H9 (cell line): ENCODE measurements at regions not wholly inside any gene's neighbourhood (a gene's known extent, or its start where the extent isn't known, plus 50 kb on each side); places are given as distances from the start of the nearest gene placed in this dataset.

Experiments
- DNase-seq: peaks from one replicate; pipeline ENCODE4 v3.0.0-alpha.2; 2017
- H2AFZ ChIP-seq: one replicate; pipeline ENCODE4 v1.6.1; 2013; ENCODE audit warnings: mild to moderate bottlenecking, low read length, control low read depth, moderate library complexity
- H2AK5ac ChIP-seq: 2 replicates; pipeline ENCODE4 v1.6.1; 2013; ENCODE audit warnings: low read length, control low read depth, mixed read lengths; ENCODE audit not compliant: insufficient read length
- H2BK120ac ChIP-seq: one replicate; pipeline ENCODE4 v1.6.1; 2013; ENCODE audit warnings: low read depth, mild to moderate bottlenecking, low read length, control low read depth, inconsistent platforms; ENCODE audit not compliant: poor library complexity, severe bottlenecking
- H2BK12ac ChIP-seq: 2 replicates; pipeline ENCODE4 v1.6.1; 2013; ENCODE audit warnings: low read length, control low read depth, mixed read lengths, low read depth; ENCODE audit not compliant: insufficient read length
- H2BK15ac ChIP-seq: 2 replicates; pipeline ENCODE4 v1.6.1; 2013; ENCODE audit warnings: low read depth, low read length, control low read depth
- H2BK20ac ChIP-seq: one replicate; pipeline ENCODE4 v1.6.1; 2013; ENCODE audit warnings: low read depth, mild to moderate bottlenecking, low read length, control low read depth, inconsistent platforms; ENCODE audit not compliant: poor library complexity, severe bottlenecking
- H2BK5ac ChIP-seq: 2 replicates; pipeline ENCODE4 v1.6.1; 2013; ENCODE audit warnings: low read length, control low read depth, mixed read lengths; ENCODE audit not compliant: insufficient read length
- H3K14ac ChIP-seq: 2 replicates; pipeline ENCODE4 v1.6.1; 2013; ENCODE audit warnings: low read length, control low read depth; ENCODE audit not compliant: insufficient read depth
- H3K18ac ChIP-seq: 2 replicates; pipeline ENCODE4 v1.6.1; 2013; ENCODE audit warnings: low read depth, mild to moderate bottlenecking, mixed read lengths, low read length, control low read depth; ENCODE audit not compliant: insufficient read length
- H3K23ac ChIP-seq: 2 replicates; pipeline ENCODE4 v1.6.1; 2013; ENCODE audit warnings: low read length, control low read depth, mixed read lengths, low read depth; ENCODE audit not compliant: insufficient read length
- H3K23me2 ChIP-seq: 2 replicates; pipeline ENCODE4 v1.6.1; 2013; ENCODE audit warnings: low read depth, mild to moderate bottlenecking, mixed read lengths, low read length, control low read depth; ENCODE audit not compliant: insufficient read length, poor library complexity, severe bottlenecking
- H3K27ac ChIP-seq: 2 replicates; pipeline ENCODE4 v1.5.1; 2013; ENCODE audit warnings: low read length, control low read depth, mixed read lengths, low read depth; ENCODE audit not compliant: insufficient read length
- H3K27me3 ChIP-seq: 2 replicates; pipeline ENCODE4 v1.6.1; 2013; ENCODE audit warnings: low read length, control low read depth, inconsistent platforms; ENCODE audit not compliant: insufficient read depth
- H3K4ac ChIP-seq: 2 replicates; pipeline ENCODE4 v1.6.1; 2013; ENCODE audit warnings: low read depth, mild to moderate bottlenecking, control low read depth, inconsistent platforms, low read length, moderate library complexity
- H3K4me1 ChIP-seq: 2 replicates; pipeline ENCODE4 v1.6.1; 2013; ENCODE audit warnings: low read length, control low read depth, inconsistent platforms; ENCODE audit not compliant: insufficient read depth
- H3K4me2 ChIP-seq: 2 replicates; pipeline ENCODE4 v1.6.1; 2013; ENCODE audit warnings: low read length, control low read depth, mixed read lengths; ENCODE audit not compliant: insufficient read length, insufficient read depth
- H3K56ac ChIP-seq: 2 replicates; pipeline ENCODE4 v1.6.1; 2013; ENCODE audit warnings: low read depth, mild to moderate bottlenecking, mixed read lengths, low read length, control low read depth; ENCODE audit not compliant: insufficient read length
- H3K79me1 ChIP-seq: 2 replicates; pipeline ENCODE4 v1.6.1; 2013; ENCODE audit warnings: low read depth, mild to moderate bottlenecking, moderate library complexity, low read length, control low read depth, inconsistent platforms; ENCODE audit not compliant: insufficient read depth, poor library complexity, severe bottlenecking
- H3K79me2 ChIP-seq: 2 replicates; pipeline ENCODE4 v1.6.1; 2013; ENCODE audit warnings: low read length, control low read depth, inconsistent platforms; ENCODE audit not compliant: insufficient read depth
- H3K9ac ChIP-seq: 2 replicates; pipeline ENCODE4 v1.6.1; 2013; ENCODE audit warnings: low read length, control low read depth, mixed read lengths; ENCODE audit not compliant: insufficient read length; ENCODE audit errors: extremely low read depth
- H3K9me3 ChIP-seq: one replicate; pipeline ENCODE4 v1.6.1; 2013; ENCODE audit warnings: low read depth, low read length, inconsistent platforms; ENCODE audit not compliant: control insufficient read depth
- H3T11ph ChIP-seq: one replicate; pipeline ENCODE4 v1.6.1; 2013; ENCODE audit warnings: mild to moderate bottlenecking, low read length, control low read depth, inconsistent platforms
- H4K20me1 ChIP-seq: one replicate; pipeline ENCODE4 v1.6.1; 2013; ENCODE audit not compliant: control insufficient read depth, insufficient read length, insufficient read depth
- H4K5ac ChIP-seq: 2 replicates; pipeline ENCODE4 v1.6.1; 2013; ENCODE audit warnings: low read depth, mild to moderate bottlenecking, mixed read lengths, low read length, control low read depth; ENCODE audit not compliant: insufficient read length
- H4K8ac ChIP-seq: replicated peaks from 2 replicates; pipeline ENCODE4 v1.6.1; 2013; ENCODE audit warnings: low read length, control low read depth, mixed read lengths, low read depth; ENCODE audit not compliant: insufficient read length
- H4K91ac ChIP-seq: 2 replicates; pipeline ENCODE4 v1.6.1; 2013; ENCODE audit warnings: low read depth, mild to moderate bottlenecking, moderate library complexity, mixed read lengths, low read length, control low read depth; ENCODE audit not compliant: insufficient read length
- H3K27ac Mint-ChIP-seq, 3 experiments: 2 replicates in 2 of 3; 3 replicates in 1 of 3; pipeline ENCODE4 v1.8.0; 2020 to 2021; ENCODE audit warnings: mixed read lengths in 3 of 3, mild to moderate bottlenecking in 1 of 3, moderate library complexity in 1 of 3
- H3K27me3 Mint-ChIP-seq: 2 replicates; pipeline ENCODE4 v1.8.0; 2021; ENCODE audit warnings: low read depth, mild to moderate bottlenecking, moderate library complexity, mixed read lengths
- H3K36me3 Mint-ChIP-seq, 3 experiments: 2 replicates in 2 of 3; 3 replicates in 1 of 3; pipeline ENCODE4 v1.8.0; 2020 to 2021; ENCODE audit warnings: low read depth in 3 of 3, mixed read lengths in 3 of 3; ENCODE audit not compliant: insufficient read depth in 1 of 3
- H3K4me1 Mint-ChIP-seq, 2 experiments: 2 replicates each; pipeline ENCODE4 v1.8.0; 2020; ENCODE audit warnings: mixed read lengths in 2 of 2
- H3K4me3 Mint-ChIP-seq, 2 experiments: 2 replicates in 1 of 2; 3 replicates in 1 of 2; pipeline ENCODE4 v1.8.0; 2020 to 2021; ENCODE audit warnings: mild to moderate bottlenecking in 2 of 2, mixed read lengths in 2 of 2, moderate library complexity in 1 of 2
- H3K9me3 Mint-ChIP-seq, 2 experiments: 2 replicates in 1 of 2; 3 replicates in 1 of 2; pipeline ENCODE4 v1.8.0; 2020; ENCODE audit warnings: mild to moderate bottlenecking in 2 of 2, mixed read lengths in 2 of 2, moderate library complexity in 1 of 2
- TF ChIP-seq, protein P1 (sequence below): fragments of 200-600 bp; sonication (generic); conservative IDR thresholded peaks from 3 replicates; pipeline ENCODE4 v1.8.0; 2021; ENCODE audit warnings: antibody characterized with exemption, mild to moderate bottlenecking

DNA sequence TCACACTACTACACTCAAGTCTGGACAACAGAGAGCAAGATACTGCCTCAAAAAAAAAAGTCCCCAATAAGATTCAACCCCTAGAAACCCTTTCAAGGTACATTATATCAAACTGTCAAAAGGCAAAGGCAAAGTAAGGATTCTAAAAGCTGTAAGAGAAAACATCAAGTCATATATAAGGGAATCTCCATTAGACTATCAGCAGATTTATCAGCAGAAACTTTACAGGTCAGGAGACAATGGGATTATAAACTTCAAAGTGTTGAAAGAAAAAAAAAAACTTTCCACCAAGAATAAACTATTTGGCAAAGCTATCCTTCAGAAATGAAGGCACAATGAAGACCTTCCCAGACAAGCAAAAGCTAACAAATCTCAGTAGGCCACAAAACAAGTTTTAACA, 63.5 kb upstream of the DMRT1 start:
- Mint-ChIP-seq H3K4me1 (peaks cover 13 to 18% of the 10 kb centered on the region in 2 experiments), H3K27ac (no peak overlapping the region), H3K36me3 (peaks cover 0 to 15% (median 13%) of the 10 kb centered on the region in 3 experiments; a peak in 5 of 7 replicates), H3K9me3 (peaks cover 12 to 20% of the 10 kb centered on the region in 2 experiments), H3K4me3 (no peak overlapping the region), H3K27me3 (peaks cover 3% of the 10 kb centered on the region)
- Histone ChIP-seq H3K23me2 (no peaks in the 10 kb centered on the region), H3K4me1 (no peaks in the 10 kb centered on the region; the same call in 1 of the 2 replicates), H3K14ac (no peak overlapping the region), H3K56ac (no peak overlapping the region), H3T11ph (no peak overlapping the region), H4K5ac (no peak overlapping the region), H2AFZ (no peak overlapping the region), H4K20me1 (no peaks in the 10 kb centered on the region), H3K27ac (no peak overlapping the region), H3K79me1 (no peaks in the 10 kb centered on the region), H4K91ac (no peak overlapping the region), H3K4me2 (no peak overlapping the region), H4K8ac (no peak overlapping the region), H3K18ac (no peak overlapping the region), H3K9me3 (no peaks in the 10 kb centered on the region), H2BK15ac (no peak overlapping the region; the same call in 1 of the 2 replicates), H2BK5ac (no peak overlapping the region), H3K23ac (no peak overlapping the region), H3K27me3 (no peaks in the 10 kb centered on the region), H2BK120ac (no peak overlapping the region), H2BK20ac (no peak overlapping the region), H3K9ac (no peak overlapping the region), H2AK5ac (no peak overlapping the region), H2BK12ac (no peak overlapping the region), H3K79me2 (no peaks in the 10 kb centered on the region), H3K4ac (no peak overlapping the region)
- DNase-seq: no peak
- TF ChIP-seq, protein P1, sequence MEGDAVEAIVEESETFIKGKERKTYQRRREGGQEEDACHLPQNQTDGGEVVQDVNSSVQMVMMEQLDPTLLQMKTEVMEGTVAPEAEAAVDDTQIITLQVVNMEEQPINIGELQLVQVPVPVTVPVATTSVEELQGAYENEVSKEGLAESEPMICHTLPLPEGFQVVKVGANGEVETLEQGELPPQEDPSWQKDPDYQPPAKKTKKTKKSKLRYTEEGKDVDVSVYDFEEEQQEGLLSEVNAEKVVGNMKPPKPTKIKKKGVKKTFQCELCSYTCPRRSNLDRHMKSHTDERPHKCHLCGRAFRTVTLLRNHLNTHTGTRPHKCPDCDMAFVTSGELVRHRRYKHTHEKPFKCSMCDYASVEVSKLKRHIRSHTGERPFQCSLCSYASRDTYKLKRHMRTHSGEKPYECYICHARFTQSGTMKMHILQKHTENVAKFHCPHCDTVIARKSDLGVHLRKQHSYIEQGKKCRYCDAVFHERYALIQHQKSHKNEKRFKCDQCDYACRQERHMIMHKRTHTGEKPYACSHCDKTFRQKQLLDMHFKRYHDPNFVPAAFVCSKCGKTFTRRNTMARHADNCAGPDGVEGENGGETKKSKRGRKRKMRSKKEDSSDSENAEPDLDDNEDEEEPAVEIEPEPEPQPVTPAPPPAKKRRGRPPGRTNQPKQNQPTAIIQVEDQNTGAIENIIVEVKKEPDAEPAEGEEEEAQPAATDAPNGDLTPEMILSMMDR: no peak
